Activated CD8-positive, alpha-beta T cell treated with anti-CD3 and anti-CD28 coated beads for 36 hours (primary cell): ENCODE measurements at regions not wholly inside any gene's neighbourhood (a gene's known extent, or its start where the extent isn't known, plus 50 kb on each side); places are given as distances from the start of the nearest gene placed in this dataset.

Source experiments
- ATAC-seq: fragments of 200-7000 bp; cut with Tn5 transposase; one replicate; pipeline ENCODE4 v1.10.0; 2021; ENCODE audit warnings: mild to moderate bottlenecking, moderate library complexity
- CTCF ChIA-PET: fragments of 350-600 bp; sonication (Branson Sonifier 250); formaldehyde crosslinking; loops from one replicate; lab custom pipeline; 2021; ENCODE audit warnings: antibody characterized with exemption; lab: Charles Lee
- POLR2A ChIA-PET: fragments of 350-600 bp; sonication (Branson Sonifier 250); formaldehyde crosslinking; loops from one replicate; lab custom pipeline; 2021; ENCODE audit warnings: antibody characterized with exemption; lab: Charles Lee
- DNase-seq: peaks from one replicate; pipeline ENCODE4 v3.0.0-alpha.2; 2020
- H3K27ac Mint-ChIP-seq: one replicate; pipeline ENCODE4 v1.8.0; 2021; ENCODE audit warnings: mild to moderate bottlenecking, mixed read lengths
- H3K27me3 Mint-ChIP-seq: one replicate; pipeline ENCODE4 v1.8.0; 2021; ENCODE audit warnings: mixed read lengths
- H3K36me3 Mint-ChIP-seq: one replicate; pipeline ENCODE4 v1.8.0; 2021; ENCODE audit warnings: low read depth, mixed read lengths
- H3K4me1 Mint-ChIP-seq: one replicate; pipeline ENCODE4 v1.8.0; 2021; ENCODE audit warnings: low read depth, mixed read lengths
- H3K4me3 Mint-ChIP-seq: one replicate; pipeline ENCODE4 v1.8.0; 2021; ENCODE audit warnings: mild to moderate bottlenecking, moderate library complexity, mixed read lengths
- H3K9me3 Mint-ChIP-seq: one replicate; pipeline ENCODE4 v1.8.0; 2021; ENCODE audit warnings: mixed read lengths
- intact Hi-C: fragments of 100-400 bp; cut with micrococcal nuclease; formaldehyde crosslinking; loops from one replicate; pipeline ENCODE4 v1.10.0; 2022
- TF ChIP-seq, protein P1 (sequence below): fragments of 200-600 bp; IDR thresholded peaks from one replicate; pipeline ENCODE4 v1.8.0; 2022; ENCODE audit warnings: antibody characterized with exemption, mild to moderate bottlenecking

DNA sequence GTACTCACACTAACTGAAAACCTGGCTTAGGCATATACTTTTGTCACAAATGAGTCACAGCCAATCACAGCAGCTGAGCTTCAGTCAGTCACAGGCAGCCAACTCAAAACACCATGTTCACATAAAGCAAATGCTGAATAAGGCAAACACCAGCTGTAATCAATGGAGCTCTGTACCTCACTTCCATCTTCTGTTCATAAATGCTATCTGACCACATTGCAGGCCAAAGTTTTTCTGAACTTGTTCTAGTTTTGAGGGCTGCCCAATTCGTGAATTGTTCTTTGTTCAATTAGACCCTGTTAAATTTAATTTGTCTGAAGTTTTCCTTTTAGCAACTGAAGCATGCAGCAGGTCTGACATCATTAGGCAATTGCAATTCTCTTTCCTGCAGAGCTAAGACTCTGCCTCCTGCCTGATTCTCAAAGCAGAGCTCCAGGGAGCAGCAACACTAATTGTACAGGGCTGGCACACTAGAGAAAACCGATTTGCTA is 129.9 kb downstream of the WIF1 start:
- Mint-ChIP-seq H3K4me3 (no peak overlapping the region), H3K4me1 (no peaks in the 10 kb centered on the region)
- CTCF ChIA-PET = no interaction called here

GRCh38 chr12:64992116-64992515 is 129.0 kb downstream of the WIF1 start:
- ATAC-seq (no peak), DNase-seq (no peak)
- intact Hi-C loops = no loop called here
- no peak overlapping the region for H3K27ac Mint-ChIP-seq
- H3K4me1 Mint-ChIP-seq = no peaks in the 10 kb centered on the region
- peaks cover 16% of the 10 kb centered on the region for H3K27me3 Mint-ChIP-seq
- no peaks in the 10 kb centered on the region for H3K9me3 Mint-ChIP-seq
- H3K36me3 Mint-ChIP-seq = no peaks in the 10 kb centered on the region
- CTCF ChIA-PET = no interaction called here
- no peak overlapping the region for H3K4me3 Mint-ChIP-seq
- TF ChIP-seq, protein P1, sequence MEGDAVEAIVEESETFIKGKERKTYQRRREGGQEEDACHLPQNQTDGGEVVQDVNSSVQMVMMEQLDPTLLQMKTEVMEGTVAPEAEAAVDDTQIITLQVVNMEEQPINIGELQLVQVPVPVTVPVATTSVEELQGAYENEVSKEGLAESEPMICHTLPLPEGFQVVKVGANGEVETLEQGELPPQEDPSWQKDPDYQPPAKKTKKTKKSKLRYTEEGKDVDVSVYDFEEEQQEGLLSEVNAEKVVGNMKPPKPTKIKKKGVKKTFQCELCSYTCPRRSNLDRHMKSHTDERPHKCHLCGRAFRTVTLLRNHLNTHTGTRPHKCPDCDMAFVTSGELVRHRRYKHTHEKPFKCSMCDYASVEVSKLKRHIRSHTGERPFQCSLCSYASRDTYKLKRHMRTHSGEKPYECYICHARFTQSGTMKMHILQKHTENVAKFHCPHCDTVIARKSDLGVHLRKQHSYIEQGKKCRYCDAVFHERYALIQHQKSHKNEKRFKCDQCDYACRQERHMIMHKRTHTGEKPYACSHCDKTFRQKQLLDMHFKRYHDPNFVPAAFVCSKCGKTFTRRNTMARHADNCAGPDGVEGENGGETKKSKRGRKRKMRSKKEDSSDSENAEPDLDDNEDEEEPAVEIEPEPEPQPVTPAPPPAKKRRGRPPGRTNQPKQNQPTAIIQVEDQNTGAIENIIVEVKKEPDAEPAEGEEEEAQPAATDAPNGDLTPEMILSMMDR = no peak
- POLR2A ChIA-PET = no interaction called here

More for the DNA sequence above, 129.9 kb downstream of the WIF1 start:
- intact Hi-C loops = no loop called here
- Mint-ChIP-seq H3K9me3 (no peaks in the 10 kb centered on the region), H3K27ac (no peak overlapping the region), H3K27me3 (peaks cover 18% of the 10 kb centered on the region), H3K36me3 (no peaks in the 10 kb centered on the region)
- TF ChIP-seq, protein P1 = no peak
- ATAC-seq (no peak), DNase-seq (no peak)
- POLR2A ChIA-PET = no interaction called here

DNA sequence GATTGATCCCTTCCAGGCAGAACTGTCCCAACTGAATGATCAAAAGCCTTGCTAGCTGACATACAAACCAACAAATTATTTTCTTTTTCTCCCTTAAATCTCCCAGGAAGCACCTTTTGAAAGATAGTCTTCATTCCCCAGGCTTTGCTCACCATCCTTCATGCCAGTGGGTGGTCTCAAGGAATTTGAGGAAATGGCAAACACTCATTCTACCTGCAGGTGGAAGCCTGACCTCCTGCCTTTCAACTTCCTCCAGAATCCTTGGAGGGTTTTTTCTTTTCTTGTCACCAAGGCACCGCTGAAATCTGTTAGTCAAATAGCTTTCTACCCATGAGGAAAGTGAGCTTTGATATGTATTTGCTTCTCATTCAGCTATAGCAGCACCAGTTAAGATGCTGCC is 128.5 kb downstream of the WIF1 start:
- ChIA-PET POLR2A (no interaction called here), CTCF (no interaction called here)
- DNase-seq (no peak), ATAC-seq (no peak)
- Mint-ChIP-seq H3K36me3 (no peaks in the 10 kb centered on the region), H3K4me1 (no peaks in the 10 kb centered on the region), H3K27ac (no peak overlapping the region), H3K27me3 (peaks cover 18% of the 10 kb centered on the region), H3K4me3 (no peak overlapping the region), H3K9me3 (no peaks in the 10 kb centered on the region)
- TF ChIP-seq, protein P1 = no peak
- intact Hi-C loops = no loop called here

- no peak overlapping the region for H3K27ac Mint-ChIP-seq
- H3K27me3 Mint-ChIP-seq = peaks cover 21% of the 10 kb centered on the region
- DNase-seq (no peak), ATAC-seq (no peak)
- TF ChIP-seq, protein P1 = no peak
- H3K4me1 Mint-ChIP-seq = no peaks in the 10 kb centered on the region
- no peaks in the 10 kb centered on the region for H3K36me3 Mint-ChIP-seq
- intact Hi-C loops = no loop called here
- H3K9me3 Mint-ChIP-seq = no peaks in the 10 kb centered on the region
- POLR2A ChIA-PET = no interaction called here
- H3K4me3 Mint-ChIP-seq = no peak overlapping the region
- CTCF ChIA-PET = no interaction called here
Measured at GRCh38 chr12:64993461-64993860, 127.6 kb downstream of the WIF1 start.

DNA sequence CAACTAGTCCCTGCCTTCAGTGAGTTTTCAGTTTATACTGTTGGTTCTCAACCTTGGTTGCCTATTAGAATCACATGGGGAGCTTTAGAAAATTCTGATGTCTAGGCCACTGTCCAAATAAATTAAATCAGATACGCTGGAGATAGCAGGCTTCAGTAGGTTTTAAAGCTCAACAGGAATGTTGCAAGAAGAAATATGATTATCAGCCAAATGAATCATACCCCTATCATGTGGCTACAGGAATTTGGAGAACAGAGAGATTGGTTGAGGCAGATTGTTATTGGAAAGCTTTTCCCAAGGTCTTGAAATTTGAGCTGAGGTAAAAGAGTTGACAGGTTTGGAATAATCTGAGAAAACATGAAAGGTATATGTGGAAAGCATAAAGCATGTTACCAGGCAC is 125.3 kb downstream of the WIF1 start:
- TF ChIP-seq, protein P1 = no peak
- H3K4me1 Mint-ChIP-seq = no peaks in the 10 kb centered on the region
- H3K27me3 Mint-ChIP-seq = peaks cover 22% of the 10 kb centered on the region
- no peaks in the 10 kb centered on the region for H3K36me3 Mint-ChIP-seq
- ATAC-seq = no peak
- ChIA-PET CTCF (interaction anchor here (1.2 to 1.9 kb wide), 3 partner anchors 12 to 194 kb away, joined by 3 to 4 read pairs (median 4); no protein-coding TSS in a partner anchor), POLR2A (no interaction called here)
- no peaks in the 10 kb centered on the region for H3K9me3 Mint-ChIP-seq
- H3K4me3 Mint-ChIP-seq = no peak overlapping the region
- DNase-seq = no peak
- intact Hi-C loops = no loop called here
- no peak overlapping the region for H3K27ac Mint-ChIP-seq
